ENCODE measurements at regions not wholly inside any gene's neighbourhood (a gene's known extent, or its start where the extent isn't known, plus 50 kb on each side); places are given as distances from the start of the nearest gene placed in this dataset.
"Not testable (repeated sequence)": the region's sequence is repeated elsewhere in the genome, so short reads cannot be mapped to it uniquely, and the experiment has no call there.

DNA sequence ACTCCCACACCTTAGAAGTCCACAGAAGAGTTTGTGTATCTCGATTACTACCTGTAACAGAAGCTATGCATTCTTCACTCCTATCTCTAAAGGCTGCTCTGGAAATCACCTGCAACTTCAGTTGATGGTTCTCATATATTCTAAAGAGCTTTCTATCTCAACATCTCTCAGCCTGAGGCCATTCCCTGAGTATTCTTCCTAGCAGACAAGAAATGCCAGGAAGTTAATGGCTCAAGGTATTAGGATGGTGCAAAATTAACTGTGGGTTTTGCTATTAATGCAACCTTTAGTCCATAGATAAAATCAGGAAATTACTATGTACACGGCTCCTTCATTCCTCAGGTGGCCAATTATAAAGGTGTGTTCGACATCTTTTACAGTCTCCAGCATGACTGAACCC, 290.1 kb downstream of the ZNF716 start:
- not testable (repeated sequence) for H3K36me3 ChIP-seq (ENCODE audit: control insufficient read depth, insufficient read depth, low read length); H3K27ac ChIP-seq; H3K4me3 ChIP-seq (ENCODE audit: low read depth, low read length); H3K4me2 ChIP-seq (ENCODE audit: low read length); H3K9me3 ChIP-seq (ENCODE audit: control insufficient read depth, low read length); H3K9ac ChIP-seq; H3K4me1 ChIP-seq; H3K27me3 ChIP-seq (ENCODE audit: control insufficient read depth, insufficient read depth, low read length); H3K79me2 ChIP-seq; H2AFZ ChIP-seq

DNA sequence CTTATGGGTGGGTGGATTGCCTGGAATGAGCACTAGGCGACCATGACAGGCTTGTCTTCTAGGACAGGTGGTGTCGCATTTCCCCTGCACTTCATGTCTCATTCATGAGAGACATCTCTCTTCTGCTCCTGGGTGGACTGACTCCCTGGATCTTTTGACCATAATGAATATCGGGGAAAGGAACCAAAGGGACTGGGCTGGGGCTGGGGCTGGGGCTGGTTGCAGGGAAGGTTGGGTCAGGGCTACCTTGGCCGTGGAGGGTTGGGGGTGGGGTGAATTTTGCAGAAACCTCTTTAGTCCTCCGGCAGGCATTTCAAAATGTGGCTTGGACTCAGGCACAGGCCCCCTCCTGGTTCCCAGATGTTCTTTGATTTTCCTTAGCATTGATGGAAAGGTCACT, 319.2 kb downstream of the ZNF716 start:
- TF ChIP-seq, protein P1, sequence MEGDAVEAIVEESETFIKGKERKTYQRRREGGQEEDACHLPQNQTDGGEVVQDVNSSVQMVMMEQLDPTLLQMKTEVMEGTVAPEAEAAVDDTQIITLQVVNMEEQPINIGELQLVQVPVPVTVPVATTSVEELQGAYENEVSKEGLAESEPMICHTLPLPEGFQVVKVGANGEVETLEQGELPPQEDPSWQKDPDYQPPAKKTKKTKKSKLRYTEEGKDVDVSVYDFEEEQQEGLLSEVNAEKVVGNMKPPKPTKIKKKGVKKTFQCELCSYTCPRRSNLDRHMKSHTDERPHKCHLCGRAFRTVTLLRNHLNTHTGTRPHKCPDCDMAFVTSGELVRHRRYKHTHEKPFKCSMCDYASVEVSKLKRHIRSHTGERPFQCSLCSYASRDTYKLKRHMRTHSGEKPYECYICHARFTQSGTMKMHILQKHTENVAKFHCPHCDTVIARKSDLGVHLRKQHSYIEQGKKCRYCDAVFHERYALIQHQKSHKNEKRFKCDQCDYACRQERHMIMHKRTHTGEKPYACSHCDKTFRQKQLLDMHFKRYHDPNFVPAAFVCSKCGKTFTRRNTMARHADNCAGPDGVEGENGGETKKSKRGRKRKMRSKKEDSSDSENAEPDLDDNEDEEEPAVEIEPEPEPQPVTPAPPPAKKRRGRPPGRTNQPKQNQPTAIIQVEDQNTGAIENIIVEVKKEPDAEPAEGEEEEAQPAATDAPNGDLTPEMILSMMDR (IDR thresholded peaks at IDR 0.05): no peak
- Histone ChIP-seq H3K4me1 (no peaks in the 10 kb centered on the region), H3K27ac (no peak overlapping the region), H3K36me3 (ENCODE audit: control insufficient read depth, insufficient read depth, low read length) (no peaks in the 10 kb centered on the region), H3K79me2 (no peaks in the 10 kb centered on the region), H3K4me2 (ENCODE audit: low read length) (no peak overlapping the region), H2AFZ (no peak overlapping the region), H3K9ac (no peak overlapping the region), H3K9me3 (ENCODE audit: control insufficient read depth, low read length) (no peaks in the 10 kb centered on the region), H3K27me3 (ENCODE audit: control insufficient read depth, insufficient read depth, low read length) (no peaks in the 10 kb centered on the region), H3K4me3 (ENCODE audit: low read depth, low read length) (no peak overlapping the region)

DNA sequence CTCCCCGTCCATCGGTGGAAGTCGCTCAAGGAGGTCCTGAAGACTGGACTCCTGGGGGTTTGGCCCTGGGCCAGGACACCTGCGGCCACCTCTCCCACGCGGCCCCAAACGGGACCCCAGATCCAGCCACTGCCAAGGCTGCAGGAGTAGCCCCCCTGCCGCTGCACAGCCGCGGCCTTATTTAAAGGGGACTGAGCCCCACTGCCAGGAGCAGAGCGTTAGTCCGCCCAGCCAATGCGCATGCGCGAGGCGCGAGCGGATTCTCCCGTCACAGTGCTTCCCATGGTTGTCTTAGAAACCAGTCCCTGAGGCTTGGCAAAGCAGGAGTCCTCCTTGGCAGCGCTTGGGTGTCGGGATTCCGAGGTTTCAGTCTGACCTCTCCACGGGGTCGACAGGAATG, 320.0 kb downstream of the ZNF716 start:
- Histone ChIP-seq H3K27ac (no peak overlapping the region), H3K79me2 (no peaks in the 10 kb centered on the region), H3K4me1 (no peaks in the 10 kb centered on the region), H2AFZ (no peak overlapping the region), H3K36me3 (ENCODE audit: control insufficient read depth, insufficient read depth, low read length) (no peaks in the 10 kb centered on the region), H3K4me3 (ENCODE audit: low read depth, low read length) (no peak overlapping the region), H3K9ac (no peak overlapping the region), H3K27me3 (ENCODE audit: control insufficient read depth, insufficient read depth, low read length) (no peaks in the 10 kb centered on the region), H3K4me2 (ENCODE audit: low read length) (no peak overlapping the region), H3K9me3 (ENCODE audit: control insufficient read depth, low read length) (no peaks in the 10 kb centered on the region)
- TF ChIP-seq, protein P1 (IDR thresholded peaks at IDR 0.05): no peak

DNA sequence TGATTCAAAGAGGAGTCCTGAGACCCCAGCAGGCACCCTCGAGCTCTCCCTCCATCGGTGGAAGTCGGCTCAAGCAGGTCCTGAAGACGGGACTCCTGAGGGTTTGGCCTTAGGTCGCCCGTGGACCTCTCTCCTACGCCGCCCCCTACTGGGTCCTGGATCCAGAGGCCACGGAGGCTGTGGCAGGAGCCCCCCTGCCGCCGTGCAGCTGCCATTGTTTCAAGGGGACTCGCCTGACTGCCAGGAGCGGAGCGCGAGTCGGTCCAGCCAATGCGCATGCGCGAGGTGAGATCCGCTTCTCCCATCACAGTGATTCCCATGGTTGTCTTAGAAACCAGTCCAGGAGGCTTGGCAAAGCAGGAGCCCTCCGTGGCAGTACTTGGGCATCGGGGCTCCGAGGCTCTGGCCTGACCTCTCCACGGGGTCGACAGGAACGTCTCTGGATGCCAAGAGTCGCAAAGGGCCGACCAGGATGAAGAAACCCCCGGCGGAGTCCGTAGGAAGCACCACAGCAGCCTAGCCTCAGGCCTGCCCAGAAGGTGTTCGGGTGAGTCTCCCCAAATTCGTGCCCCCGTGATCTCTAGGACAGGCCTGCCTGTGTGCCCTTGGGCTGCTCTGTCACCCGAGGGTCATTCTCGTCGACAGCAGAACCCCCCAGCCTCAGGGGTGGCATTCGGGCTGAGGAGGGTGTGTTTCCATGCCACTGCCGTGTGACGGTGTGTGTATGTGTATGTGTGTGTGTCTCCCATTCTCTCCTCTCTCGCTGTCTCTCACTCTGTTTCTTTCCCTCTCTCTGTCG, 322.3 kb downstream of the ZNF716 start:
- Histone ChIP-seq H3K9ac (no peak overlapping the region), H3K36me3 (ENCODE audit: control insufficient read depth, insufficient read depth, low read length) (no peaks in the 10 kb centered on the region), H3K4me2 (ENCODE audit: low read length) (no peak overlapping the region), H3K4me3 (ENCODE audit: low read depth, low read length) (no peak overlapping the region), H2AFZ (no peak overlapping the region), H3K79me2 (no peaks in the 10 kb centered on the region), H3K27ac (no peak overlapping the region), H3K27me3 (ENCODE audit: control insufficient read depth, insufficient read depth, low read length) (no peaks in the 10 kb centered on the region), H3K9me3 (ENCODE audit: control insufficient read depth, low read length) (no peaks in the 10 kb centered on the region), H3K4me1 (no peaks in the 10 kb centered on the region)
- TF ChIP-seq, protein P1 (IDR thresholded peaks at IDR 0.05): no peak

DNA sequence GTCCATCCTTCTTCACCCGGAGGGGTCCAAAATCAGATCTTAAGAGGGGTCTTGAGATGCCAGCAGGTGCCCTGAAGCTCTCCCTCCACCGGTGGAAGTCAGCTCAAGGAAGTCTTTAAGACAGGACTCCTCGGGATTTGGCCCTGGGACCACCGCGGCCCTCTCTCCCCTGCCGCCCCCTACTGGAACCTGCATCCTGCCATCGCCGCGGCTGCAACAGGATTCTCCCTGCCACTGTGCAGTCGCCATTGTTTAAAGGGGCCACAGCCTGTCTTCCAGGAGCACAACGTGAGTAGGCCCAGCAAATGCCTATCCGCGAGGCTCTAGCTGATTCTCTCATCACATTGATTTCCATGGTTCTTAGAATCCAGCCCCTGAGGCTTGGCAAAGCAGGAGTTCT, 324.3 kb downstream of the ZNF716 start:
- no peak overlapping the region for H2AFZ ChIP-seq
- H3K36me3 ChIP-seq (ENCODE audit: control insufficient read depth, insufficient read depth, low read length): no peaks in the 10 kb centered on the region
- H3K4me2 ChIP-seq (ENCODE audit: low read length): no peak overlapping the region
- no peak overlapping the region for H3K9ac ChIP-seq
- no peak overlapping the region for H3K27ac ChIP-seq
- H3K79me2 ChIP-seq: no peaks in the 10 kb centered on the region
- TF ChIP-seq, protein P1 (IDR thresholded peaks at IDR 0.05): no peak
- H3K27me3 ChIP-seq (ENCODE audit: control insufficient read depth, insufficient read depth, low read length): no peaks in the 10 kb centered on the region
- H3K9me3 ChIP-seq (ENCODE audit: control insufficient read depth, low read length): no peaks in the 10 kb centered on the region
- H3K4me3 ChIP-seq (ENCODE audit: low read depth, low read length): no peak overlapping the region
- no peaks in the 10 kb centered on the region for H3K4me1 ChIP-seq

Measured in parathyroid adenoma (tissue), 2 donors.